ENCODE measurements at regions not wholly inside any gene's neighbourhood (a gene's known extent, or its start where the extent isn't known, plus 50 kb on each side); places are given as distances from the start of the nearest gene placed in this dataset.

- TF ChIP-seq CTCF (IDR thresholded peaks at IDR 0.05) = no peak
- TF ChIP-seq POLR2A (IDR thresholded peaks at IDR 0.05) = no peak
These were observed 245.5 kb downstream of the ADGRD1 start for GRCh38 chr12:131199221-131199620.
